ENCODE measurements at regions not wholly inside any gene's neighbourhood (a gene's known extent, or its start where the extent isn't known, plus 50 kb on each side); places are given as distances from the start of the nearest gene placed in this dataset.
"Not testable (repeated sequence)": the region's sequence is repeated elsewhere in the genome, so short reads cannot be mapped to it uniquely, and the experiment has no call there.

DNA sequence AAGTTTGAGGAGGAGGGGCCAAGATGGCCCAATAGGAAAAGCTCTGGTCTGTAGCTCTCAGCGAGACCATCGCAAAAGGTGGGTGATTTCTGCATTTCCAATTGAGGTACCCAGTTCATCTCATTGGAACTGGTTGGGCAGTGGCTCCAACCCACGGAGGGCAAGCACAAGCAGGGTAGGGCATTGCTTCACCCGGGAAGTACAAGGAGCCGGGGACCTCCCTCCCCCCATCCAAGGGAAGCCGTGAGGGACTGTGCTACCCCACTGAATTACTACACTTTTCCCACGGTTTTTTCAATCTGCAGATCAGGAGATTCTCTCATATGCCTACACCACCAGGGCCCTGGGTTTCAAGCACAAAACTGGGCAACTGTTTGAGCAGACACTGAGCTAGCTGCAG, 58.0 kb upstream of the EFCAB3 start:
- no peak for DNase-seq

DNA sequence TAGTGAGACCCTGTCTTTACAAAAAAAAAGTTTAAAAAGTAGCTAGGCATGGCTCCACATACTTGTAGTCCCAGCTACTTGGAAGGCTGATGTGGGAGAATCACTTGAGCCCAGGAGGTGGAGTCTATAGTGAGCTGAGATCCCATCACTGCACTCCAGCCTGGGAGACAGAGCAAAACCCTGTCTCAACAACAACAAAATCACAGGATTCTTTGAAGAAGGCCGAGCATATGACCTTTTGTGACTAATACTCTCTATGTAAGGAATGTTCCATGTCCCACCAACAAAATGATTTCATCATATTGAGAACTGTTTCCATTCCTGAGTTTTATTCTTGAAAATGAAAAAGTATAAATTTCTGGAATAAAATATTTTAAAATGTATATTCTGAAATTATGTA, 58.9 kb upstream of the EFCAB3 start:
- DNase-seq = no peak

DNA sequence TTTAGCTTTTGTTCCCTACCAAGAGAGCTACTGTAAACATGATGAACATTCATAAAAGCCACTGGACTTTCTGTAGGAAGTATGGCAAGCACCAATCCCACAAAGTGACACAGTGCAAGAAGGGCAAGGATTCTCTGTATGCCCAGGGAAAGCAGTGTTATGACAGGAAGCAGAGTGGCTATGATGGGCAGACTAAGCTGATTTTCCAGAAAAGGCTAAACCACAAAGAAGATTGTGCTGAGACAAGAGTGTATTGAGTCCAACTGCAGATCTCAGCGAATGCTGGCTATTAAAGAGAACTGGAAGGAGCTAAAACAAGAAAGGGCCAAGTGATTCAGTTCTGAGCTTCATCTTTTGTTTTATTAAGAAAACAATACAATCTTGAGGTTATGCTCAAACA, 60.5 kb upstream of the EFCAB3 start:
- DNase-seq = no peak

DNA sequence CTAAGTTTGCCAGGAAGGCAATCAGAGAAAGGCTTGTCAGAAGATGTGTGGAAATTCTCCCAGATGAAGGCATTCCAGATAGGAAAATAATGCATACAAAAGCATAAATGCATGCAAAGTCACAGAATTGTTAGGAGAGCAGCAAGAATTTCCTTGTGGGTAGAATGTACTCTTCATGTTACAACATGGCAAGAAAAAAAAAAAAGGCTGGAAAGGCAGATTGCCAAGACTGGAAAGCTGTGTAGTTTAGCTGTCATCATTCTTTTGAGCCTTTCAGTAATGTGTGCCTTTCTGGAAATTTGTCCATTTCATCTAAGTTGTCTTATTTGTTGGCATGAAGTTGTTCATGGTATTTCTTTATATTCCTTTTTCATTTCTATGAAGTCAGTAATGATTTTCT, 71.0 kb upstream of the EFCAB3 start:
- DNase-seq = no peak

DNA sequence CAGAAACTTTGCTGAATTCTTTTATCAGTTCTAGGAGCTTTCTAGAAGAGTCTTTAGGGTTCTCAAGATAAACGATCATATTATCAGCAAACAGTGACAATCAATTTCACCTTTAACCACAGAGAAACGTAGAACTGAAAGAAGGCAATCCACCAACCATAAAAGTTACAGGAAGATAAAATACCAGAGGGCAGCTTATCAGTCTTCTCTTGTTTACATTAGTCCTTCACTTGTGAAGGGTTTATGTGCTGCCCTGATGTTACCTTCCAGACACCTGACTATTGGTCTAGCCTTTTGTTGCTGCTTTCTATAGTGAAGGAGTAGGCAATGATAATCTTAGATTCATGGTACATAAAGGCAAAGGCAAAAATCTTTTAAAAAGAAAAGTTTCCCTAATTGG, 73.2 kb upstream of the EFCAB3 start:
- no peak for DNase-seq

DNA sequence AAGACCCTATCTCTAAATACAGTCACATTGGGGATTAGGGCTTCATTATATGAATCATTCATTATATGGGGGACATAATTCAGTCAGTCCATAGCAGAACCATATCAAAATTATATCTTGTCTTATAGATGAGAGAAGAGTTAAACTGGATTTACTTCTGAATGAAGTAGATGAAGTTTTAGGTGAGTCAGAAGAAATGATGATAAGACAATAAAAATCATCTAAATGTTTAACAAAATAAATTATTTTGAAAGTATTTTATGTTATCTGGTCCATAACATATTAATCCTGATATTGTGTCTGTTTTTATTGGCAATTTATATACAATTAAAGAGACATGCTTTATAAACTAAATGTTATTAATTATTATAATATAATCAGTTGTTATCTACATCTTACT, 76.9 kb upstream of the EFCAB3 start:
- DNase-seq = no peak

DNA sequence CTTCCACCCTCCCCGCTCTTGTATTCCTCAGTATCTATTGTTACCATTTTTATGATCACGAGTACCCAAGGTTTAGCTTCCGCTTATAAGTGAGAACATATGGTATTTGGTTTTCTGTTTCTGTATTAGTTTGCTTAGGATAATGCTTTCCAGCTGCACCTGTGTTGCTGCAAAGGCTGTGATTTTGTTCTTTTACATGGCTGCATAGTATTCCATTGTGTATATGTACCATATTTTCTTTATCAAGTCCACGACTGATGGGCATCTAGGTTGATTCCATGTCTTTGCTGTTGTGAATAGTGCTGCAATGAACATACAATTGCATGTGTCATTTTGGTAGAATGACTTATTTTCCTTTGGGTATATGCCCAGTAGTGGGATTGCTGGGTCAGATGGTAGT, 79.7 kb upstream of the EFCAB3 start:
- DNase-seq = no peak

DNA sequence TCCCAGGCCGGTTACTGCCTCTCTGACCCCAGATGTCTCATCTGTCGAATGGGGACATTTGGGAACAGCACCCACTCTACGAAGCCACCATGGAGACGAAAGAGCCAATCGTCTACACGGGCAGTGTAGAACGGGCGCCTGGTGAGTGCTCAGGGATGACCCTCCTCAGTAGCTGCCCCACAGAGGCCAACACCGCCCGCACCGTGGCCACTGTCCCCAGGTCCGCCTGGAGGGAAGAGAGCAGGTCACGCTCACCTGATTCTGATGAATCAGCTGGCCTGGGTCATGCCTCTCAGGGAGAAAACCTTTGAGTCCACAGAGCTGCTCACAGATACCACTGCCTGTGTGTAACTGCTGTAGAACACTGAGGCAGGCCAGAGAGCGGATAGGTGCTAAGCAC, 105.1 kb upstream of the EFCAB3 start:
- not testable (repeated sequence) for DNase-seq

DNA sequence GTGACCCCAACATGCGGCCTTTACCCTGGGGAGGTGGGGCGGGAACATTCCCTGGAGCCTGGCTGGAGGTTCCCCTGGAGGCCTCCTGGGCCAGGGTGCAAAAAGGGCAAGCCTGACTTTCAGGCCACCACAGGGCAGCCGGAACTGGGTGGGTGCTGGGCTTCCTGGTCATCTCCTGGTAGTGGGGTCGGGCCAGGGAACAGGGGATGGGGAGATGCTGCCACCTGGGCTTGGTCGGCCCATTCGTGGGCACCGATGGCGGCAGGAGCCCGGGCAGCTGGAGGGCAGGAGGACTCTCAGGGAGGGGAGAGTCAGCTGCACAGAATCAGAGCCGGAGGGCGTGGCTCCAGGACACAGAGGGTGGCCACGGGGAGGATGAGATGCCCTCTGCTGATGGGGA, 112.0 kb upstream of the EFCAB3 start:
- not testable (repeated sequence) for DNase-seq

DNA sequence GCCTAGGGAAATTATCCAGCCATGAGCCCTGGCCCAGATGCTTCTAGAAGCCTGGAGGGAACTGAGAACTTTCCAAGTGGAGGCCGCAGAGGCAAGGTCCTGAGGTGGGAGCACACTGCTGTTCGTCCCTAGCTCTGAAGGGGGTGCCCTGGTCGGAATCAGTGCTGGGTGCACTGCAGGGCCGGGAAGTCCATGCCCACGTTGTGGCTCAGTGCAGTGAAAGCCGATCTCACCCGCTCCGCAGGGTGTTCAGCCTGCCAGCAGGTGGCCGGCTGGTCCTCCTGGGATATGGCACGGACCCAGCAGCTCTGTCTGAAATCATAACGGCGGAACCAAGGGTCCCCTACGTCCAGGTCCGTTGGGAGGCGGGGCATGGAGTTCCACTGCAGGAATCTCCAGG, 115.4 kb upstream of the EFCAB3 start:
- not testable (repeated sequence) for DNase-seq

DNA sequence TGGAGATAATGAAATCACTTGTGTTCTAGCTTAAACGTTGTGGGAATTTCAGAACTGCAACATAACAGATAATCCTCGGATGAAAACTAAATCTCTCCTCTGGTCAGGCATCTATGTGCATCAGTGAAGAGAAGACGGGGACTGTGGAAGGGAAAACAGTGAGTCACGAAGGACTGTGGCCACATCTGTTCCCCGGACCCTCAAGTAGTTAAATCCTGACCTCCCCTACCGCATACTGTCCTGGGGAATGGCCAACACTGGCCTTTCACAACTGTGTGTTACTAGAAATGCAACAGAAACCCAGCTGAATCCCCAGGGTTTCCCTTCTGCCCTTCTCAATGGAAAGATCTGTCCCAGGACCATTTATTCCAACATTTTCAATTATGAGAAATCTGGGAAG, 124.6 kb upstream of the EFCAB3 start:
- not testable (repeated sequence) for DNase-seq

DNA sequence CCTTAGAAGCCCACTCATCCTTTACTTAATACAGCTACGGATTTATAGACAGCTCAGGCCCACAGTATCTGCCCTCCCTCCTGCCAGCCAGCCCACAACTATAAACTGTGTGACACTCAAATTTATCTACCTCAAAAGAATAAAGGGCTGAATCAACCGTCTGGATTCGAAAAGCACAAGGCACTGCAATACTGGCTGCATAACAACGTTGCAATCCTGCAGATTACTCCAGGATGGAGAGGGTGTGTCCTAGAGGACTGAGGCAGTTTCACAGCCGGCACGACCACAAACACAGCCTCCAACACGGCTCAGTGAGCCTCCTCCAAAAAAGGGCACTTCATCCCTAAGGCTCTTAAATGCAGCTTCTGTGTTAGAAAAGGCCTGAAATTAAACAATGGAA, 138.3 kb upstream of the EFCAB3 start:
- not testable (repeated sequence) for DNase-seq

DNA sequence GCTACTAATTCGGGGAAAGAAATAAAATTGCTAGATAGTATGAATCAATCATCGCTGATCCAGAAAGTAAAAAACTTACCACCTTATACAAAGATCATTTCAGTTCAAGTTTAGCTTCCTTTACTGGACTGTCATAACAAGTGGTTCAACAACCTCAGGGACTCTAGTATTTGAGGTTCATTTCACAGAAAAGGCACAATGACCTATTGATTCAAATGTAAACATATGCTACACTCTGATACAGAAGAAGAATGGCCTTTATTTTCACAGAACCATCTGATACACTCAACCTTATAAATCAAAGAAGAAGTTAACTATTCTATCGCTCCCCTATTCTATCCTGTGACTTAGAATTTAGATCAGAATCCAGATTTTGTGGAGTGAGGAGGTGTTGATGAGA, 140.8 kb upstream of the EFCAB3 start:
- not testable (repeated sequence) for DNase-seq

DNA sequence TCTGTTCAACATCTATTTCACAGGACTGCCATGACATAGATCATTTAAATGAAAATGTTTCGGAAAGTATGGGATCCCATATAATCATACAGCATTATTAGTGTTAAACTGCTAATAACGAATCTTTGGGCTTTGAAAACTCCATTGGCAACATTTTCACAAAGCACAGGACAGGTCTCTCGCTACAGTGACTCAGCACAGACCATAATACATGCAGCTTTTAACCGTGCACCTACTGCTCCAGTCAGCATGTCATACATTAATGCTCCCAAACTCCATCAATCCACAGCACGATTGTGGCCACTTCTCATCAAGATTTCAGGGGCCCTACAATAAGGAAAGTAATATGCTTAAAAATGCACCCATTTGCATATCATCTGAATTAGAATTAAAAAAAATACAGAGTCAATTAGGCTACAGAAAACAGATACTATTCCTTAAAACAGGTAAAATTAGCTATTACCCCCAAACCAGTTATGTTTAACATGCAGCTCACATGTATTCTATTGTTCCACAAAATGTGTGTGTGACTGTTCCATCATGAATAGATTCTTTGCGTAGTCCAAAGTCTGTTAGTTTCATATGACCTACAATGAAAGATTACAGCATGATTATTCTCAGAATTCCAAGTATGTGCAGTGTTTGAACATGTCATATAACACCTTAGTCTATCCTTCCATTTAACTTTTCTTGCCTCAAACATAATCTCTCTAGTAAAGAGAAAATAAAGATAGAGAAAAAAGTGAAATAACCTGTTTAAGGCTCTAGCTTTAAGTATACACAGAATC, 141.6 kb upstream of the EFCAB3 start:
- DNase-seq = not testable (repeated sequence)

DNA sequence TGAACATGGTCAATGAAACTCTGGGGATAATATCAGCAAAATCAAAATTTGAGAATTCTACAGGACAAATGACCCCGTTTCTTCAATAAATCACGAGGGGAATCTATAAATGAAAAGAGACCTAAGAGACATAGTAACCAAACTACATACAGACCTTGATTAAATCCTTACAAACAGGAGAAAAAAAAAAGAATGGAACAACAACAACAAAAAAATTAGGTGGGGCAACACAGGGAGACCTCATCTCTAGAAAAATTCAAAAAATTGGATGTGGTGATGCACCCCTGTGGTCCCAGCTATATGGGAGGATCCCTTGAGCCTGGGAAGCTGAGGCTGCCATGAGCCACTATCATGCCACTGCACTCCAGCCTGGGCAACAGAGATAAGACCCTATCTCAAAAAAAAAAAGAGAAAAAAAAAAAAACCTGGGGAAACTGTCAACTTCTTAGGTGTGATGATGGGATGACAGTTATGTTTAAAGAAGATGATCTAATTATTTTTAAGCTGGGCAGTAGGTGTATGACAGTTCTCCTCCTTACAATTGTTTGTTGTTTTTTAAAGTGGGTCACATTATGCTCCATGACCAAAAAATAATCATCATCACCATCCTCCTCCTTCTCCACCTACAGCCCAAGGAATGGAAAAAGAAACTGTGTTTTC, 146.4 kb upstream of the EFCAB3 start:
- DNase-seq = not testable (repeated sequence)

DNA sequence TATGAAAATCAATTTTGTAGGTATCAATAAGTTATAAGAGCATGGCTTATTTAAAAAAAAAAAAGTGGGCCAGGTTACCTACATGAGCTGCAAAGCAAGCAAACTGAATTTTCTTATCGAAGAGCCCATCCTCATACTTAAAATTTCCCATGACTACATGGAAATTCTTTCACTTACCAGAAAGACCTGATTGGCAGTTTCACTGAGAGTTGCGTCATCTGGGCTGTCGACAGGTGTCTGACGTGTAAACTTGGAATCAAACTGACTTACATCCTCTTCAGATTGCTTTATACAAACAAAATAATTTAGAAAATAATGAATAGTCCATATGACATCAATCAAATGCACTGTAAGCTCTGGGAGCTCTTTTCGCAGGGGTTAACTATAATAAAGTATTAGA, 149.1 kb upstream of the EFCAB3 start:
- DNase-seq = not testable (repeated sequence)

DNA sequence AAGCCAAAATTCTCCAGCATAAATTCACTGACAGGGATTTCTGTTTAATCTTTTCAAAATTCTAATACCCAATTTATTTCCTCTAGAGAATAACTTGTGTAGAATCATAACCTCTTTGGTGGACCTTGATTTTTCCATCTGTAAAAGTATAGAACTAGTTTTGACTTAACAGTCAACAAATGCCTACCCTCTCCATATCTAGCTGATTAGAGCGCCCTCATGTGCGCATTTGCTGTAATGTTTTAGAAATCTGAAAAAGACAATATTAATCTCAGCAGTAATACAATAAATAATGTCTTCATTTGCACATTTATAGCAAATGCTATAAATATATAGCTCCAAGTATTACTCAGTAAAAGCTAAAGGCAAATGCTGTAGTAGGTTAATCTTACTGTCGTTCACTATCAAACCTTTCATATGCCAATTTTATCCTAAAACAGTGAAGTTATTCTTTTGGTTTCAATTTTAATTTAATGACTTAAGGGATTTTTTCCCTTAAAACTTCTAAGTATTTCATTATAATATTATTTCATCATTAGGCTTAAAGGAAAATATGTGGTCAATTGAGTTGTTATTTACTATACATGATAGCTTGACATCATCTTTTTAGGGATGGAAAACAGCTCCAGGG, 153.6 kb upstream of the EFCAB3 start:
- not testable (repeated sequence) for DNase-seq

DNA sequence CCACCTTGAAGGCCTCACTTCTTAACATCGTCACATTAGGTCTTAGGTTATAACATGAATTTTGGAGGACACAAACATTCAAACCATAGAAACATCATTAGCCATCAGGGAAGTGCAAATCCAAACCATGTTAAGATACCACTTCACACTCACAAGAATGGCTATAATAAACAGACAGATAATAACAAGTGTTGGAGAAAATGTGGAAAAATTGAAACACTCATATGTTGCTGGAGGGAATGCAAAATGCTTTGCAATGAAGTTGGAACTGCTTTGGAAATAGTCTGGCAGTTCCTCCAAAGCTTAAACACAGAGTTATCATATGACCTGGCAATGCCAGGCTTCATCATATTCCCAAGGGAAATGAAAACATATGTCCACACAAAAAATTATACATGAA, 156.8 kb upstream of the EFCAB3 start:
- not testable (repeated sequence) for DNase-seq

DNA sequence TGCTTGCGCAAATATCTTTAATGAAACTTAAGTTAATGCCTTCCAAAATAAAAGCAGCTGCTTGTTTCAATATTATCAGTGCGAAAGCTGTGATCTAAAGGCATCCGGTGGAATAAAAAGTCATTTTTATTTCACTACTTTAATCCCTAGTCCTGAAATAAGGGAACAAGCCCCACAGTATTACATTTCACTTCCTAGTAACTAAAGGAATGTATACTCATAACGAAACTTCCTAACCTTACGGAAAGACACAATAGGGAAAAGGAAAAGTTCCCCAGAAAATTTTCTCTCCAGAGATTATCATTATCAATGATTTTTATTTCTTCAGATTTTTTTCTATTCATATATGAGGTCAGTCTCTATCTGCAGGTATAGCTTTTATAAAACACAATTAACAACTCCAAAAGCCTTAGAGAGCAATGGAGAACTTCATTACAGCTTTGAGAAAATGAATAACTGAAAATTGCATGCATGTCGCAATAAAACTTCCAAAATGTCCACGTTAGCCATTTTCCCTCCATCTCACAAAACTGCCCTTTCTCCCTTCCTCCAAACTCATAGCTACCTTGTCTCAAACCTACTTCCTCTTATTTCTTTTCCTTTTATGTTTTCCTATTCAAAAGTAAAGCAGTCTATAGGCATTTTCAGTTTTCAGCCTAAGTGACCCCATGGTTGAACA, 154.3 kb upstream of the MED13 start:
- no peak for DNase-seq

DNA sequence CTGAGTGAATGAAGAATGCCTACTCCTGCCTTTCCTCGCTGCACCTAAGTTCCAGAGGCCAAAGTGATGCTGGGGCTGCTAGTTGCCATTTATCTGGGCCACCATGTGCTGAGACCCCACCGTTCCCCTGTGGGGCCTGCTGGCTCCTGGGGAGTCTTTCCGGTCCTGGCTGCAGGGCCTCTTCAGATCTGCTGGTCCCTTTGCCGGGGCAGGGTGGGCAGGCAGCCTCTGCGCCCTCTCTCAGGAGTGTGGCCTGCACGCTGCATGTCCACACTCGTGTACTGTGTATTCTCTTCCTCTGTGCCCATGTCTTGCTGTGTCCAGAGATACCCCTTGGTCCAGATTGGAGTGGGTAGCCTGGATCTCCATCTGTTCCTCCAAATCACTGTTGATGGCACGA, 151.8 kb upstream of the MED13 start:
- no peak for DNase-seq

DNA sequence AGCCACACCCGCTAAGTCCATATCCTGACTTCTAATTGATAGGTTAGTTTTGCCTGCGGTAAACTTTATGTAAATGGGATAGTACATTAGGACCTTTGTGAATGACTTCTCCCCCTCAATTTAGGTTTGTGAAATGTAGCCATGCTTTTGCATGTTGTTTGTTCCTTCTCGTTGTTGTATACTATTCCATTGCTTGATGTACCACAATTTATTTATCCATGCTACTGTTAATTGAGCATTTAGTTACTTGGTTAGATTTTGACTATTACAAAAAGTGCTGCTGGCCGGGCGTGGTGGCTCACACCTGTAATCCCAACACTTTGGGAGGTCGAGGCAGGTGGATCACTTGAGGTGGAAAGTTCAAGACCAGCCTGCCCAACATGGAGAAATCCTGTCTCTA, 150.8 kb upstream of the MED13 start:
- DNase-seq = not testable (repeated sequence)

DNA sequence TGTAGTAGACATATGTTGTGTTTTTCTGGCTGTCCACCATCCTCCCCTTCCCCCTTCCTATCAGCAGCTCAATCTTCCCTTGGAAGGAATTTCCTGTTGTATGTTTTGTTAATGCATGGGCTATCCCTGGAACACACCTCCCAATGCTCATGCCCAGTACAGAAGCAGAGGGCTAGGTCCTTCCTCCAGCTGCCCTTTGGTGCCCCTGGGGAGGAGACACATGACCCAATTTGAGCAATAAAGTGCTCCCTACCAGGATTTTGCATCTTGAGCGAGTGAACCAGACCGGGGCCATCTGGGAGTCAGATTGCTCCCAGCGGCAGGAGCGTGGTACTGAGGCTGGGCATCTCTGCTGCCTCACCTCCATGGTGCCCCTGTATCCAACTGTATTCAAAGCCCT, 141.5 kb upstream of the MED13 start:
- no peak for DNase-seq

DNA sequence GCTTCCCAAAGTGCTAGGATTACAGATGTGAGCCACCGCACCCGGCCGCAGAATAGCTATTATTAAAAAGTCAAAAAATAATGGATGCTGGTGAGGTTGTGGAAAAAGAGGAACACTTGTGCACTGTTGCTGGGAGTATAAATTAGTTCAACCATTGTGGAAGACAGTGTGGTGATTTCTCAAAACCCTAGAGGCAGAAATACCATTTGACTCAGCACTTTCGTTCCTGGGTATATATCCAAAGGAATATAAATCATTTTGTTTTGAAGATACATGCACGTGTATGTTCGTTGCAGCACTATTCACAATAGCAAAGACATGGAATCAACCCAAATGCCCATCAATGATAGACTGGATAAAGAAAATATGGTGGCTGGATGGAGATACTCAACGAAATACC, 132.1 kb upstream of the MED13 start:
- DNase-seq = not testable (repeated sequence)

DNA sequence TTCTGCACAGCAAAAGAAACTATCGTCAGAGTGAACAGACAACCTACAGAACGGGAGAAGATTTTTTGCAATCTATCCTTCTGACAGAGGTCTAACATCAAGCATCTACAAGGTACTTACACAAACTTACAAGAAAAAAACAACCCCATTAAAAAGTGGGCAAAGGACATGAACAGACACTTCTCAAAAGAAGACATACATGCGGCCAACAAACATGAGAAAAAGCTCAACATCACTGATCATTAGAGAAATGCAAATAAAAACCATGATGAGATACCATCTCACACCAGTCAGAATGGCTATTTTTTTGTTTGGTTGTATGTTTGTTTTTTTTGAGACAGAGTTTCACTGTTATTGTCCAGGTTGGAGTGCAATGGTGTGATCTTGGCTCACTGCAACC, 131.5 kb upstream of the MED13 start:
- not testable (repeated sequence) for DNase-seq
